Astrocyte (in vitro differentiated cells and primary cell): ENCODE measurements at regions not wholly inside any gene's neighbourhood (a gene's known extent, or its start where the extent isn't known, plus 50 kb on each side); places are given as distances from the start of the nearest gene placed in this dataset.

Experiments
- DNase-seq: peaks from one replicate; pipeline ENCODE4 v3.0.0-alpha.2; 2010; ENCODE audit warnings: low read depth
- FAIRE-seq: peaks from 2 replicates; lab custom pipeline; 2011; peaks lifted over from hg19 to GRCh38; lab: Jason Lieb, UNC
- H2AFZ ChIP-seq: 2 replicates; pipeline ENCODE4 v1.6.0; 2012; ENCODE audit warnings: low read depth, low read length, inconsistent platforms
- H3K27ac ChIP-seq: 2 replicates; pipeline ENCODE4 v1.5.1; 2011; ENCODE audit warnings: low read depth, low read length, inconsistent platforms
- H3K27me3 ChIP-seq: 2 replicates; pipeline ENCODE4 v1.6.0; 2011; ENCODE audit warnings: low read length, inconsistent platforms; ENCODE audit not compliant: insufficient read depth
- H3K36me3 ChIP-seq: 2 replicates; pipeline ENCODE4 v1.5.1; 2011; ENCODE audit warnings: low read length, inconsistent platforms; ENCODE audit not compliant: insufficient read depth
- H3K4me1 ChIP-seq: 2 replicates; pipeline ENCODE4 v1.5.1; 2011; ENCODE audit warnings: low read length, inconsistent platforms; ENCODE audit not compliant: insufficient read depth
- H3K4me2 ChIP-seq: 2 replicates; pipeline ENCODE4 v1.6.0; 2012; ENCODE audit warnings: low read length, inconsistent platforms
- H3K4me3 ChIP-seq: 2 replicates; pipeline ENCODE4 v1.5.1; 2011; ENCODE audit warnings: low read depth, mild to moderate bottlenecking, low read length, inconsistent platforms; ENCODE audit not compliant: insufficient read depth
- H3K79me2 ChIP-seq: 2 replicates; pipeline ENCODE4 v1.6.0; 2012; ENCODE audit warnings: mild to moderate bottlenecking, low read length, inconsistent platforms; ENCODE audit not compliant: insufficient read depth
- H3K9ac ChIP-seq: 2 replicates; pipeline ENCODE4 v1.6.0; 2012; ENCODE audit warnings: mild to moderate bottlenecking, low read length, inconsistent platforms
- H3K9me3 ChIP-seq: 2 replicates; pipeline ENCODE4 v1.5.1; 2012; ENCODE audit warnings: low read depth, mild to moderate bottlenecking, low read length, inconsistent platforms; ENCODE audit not compliant: insufficient read depth
- H4K20me1 ChIP-seq: 2 replicates; pipeline ENCODE4 v1.6.0; 2012; ENCODE audit warnings: low read length, inconsistent platforms; ENCODE audit not compliant: insufficient read depth
- H3K27ac Mint-ChIP-seq: one replicate; pipeline ENCODE4 v1.8.0; 2021; ENCODE audit warnings: mild to moderate bottlenecking, mixed read lengths; ENCODE audit not compliant: unreplicated experiment
- H3K27me3 Mint-ChIP-seq: one replicate; pipeline ENCODE4 v1.8.0; 2021; ENCODE audit warnings: low read depth, mixed read lengths; ENCODE audit not compliant: unreplicated experiment
- H3K36me3 Mint-ChIP-seq: one replicate; pipeline ENCODE4 v1.8.0; 2021; ENCODE audit warnings: low read depth, mixed read lengths; ENCODE audit not compliant: unreplicated experiment
- H3K4me1 Mint-ChIP-seq: one replicate; pipeline ENCODE4 v1.8.0; 2021; ENCODE audit warnings: low read depth, mixed read lengths; ENCODE audit not compliant: unreplicated experiment
- H3K4me3 Mint-ChIP-seq: one replicate; pipeline ENCODE4 v1.8.0; 2021; ENCODE audit warnings: mild to moderate bottlenecking, moderate library complexity, mixed read lengths; ENCODE audit not compliant: unreplicated experiment
- H3K9me3 Mint-ChIP-seq: one replicate; pipeline ENCODE4 v1.8.0; 2021; ENCODE audit warnings: mild to moderate bottlenecking, mixed read lengths; ENCODE audit not compliant: unreplicated experiment
- CTCF ChIP-seq: IDR thresholded peaks from 2 replicates; pipeline ENCODE4 v1.5.1; 2011; ENCODE audit warnings: low read depth, mild to moderate bottlenecking, inconsistent platforms, low read length, moderate library complexity; ENCODE audit not compliant: insufficient read depth
- EZH2 ChIP-seq: IDR thresholded peaks from 2 replicates; pipeline ENCODE4 v1.6.1; 2012; ENCODE audit warnings: mild to moderate bottlenecking, low read length, inconsistent platforms; ENCODE audit not compliant: insufficient read depth

GRCh38 chr9:129240581-129241211 is 62.6 kb upstream of the IER5L start:
- Histone ChIP-seq H3K79me2 (no peaks in the 10 kb centered on the region), H3K4me3 (no peak overlapping the region), H3K27ac (no peak overlapping the region), H3K27me3 (no peaks in the 10 kb centered on the region), H2AFZ (no peak overlapping the region), H3K4me2 (no peak overlapping the region), H3K9me3 (no peaks in the 10 kb centered on the region), H4K20me1 (no peaks in the 10 kb centered on the region), H3K9ac (no peak overlapping the region), H3K4me1 (peaks cover 14% of the 10 kb centered on the region), H3K36me3 (no peaks in the 10 kb centered on the region)
- Mint-ChIP-seq H3K27me3 (peaks cover 15% of the 10 kb centered on the region), H3K36me3 (no peaks in the 10 kb centered on the region), H3K4me1 (peaks cover 15% of the 10 kb centered on the region), H3K9me3 (peaks cover 2% of the 10 kb centered on the region), H3K27ac (no peak overlapping the region), H3K4me3 (no peak overlapping the region)
- FAIRE-seq (no peak), DNase-seq (no peak)
- TF ChIP-seq EZH2 (no peak), CTCF (no peak)

GRCh38 chr9:129239946-129240490 is 62.0 kb upstream of the IER5L start:
- Histone ChIP-seq H2AFZ (no peak overlapping the region), H3K27me3 (no peaks in the 10 kb centered on the region), H3K4me1 (peaks cover 9% of the 10 kb centered on the region), H3K4me2 (no peak overlapping the region), H3K4me3 (no peak overlapping the region), H3K27ac (no peak overlapping the region), H3K36me3 (no peaks in the 10 kb centered on the region), H3K79me2 (no peaks in the 10 kb centered on the region), H3K9me3 (no peaks in the 10 kb centered on the region), H3K9ac (no peak overlapping the region), H4K20me1 (no peaks in the 10 kb centered on the region)
- Mint-ChIP-seq H3K36me3 (no peaks in the 10 kb centered on the region), H3K4me3 (no peak overlapping the region), H3K4me1 (peaks cover 8% of the 10 kb centered on the region), H3K9me3 (peaks cover 2% of the 10 kb centered on the region), H3K27me3 (peaks cover 21% of the 10 kb centered on the region), H3K27ac (no peak overlapping the region)
- no peak for FAIRE-seq
- DNase-seq = no peak
- no peak for TF ChIP-seq EZH2
- TF ChIP-seq CTCF = no peak

GRCh38 chr9:129237803-129238202 is 59.7 kb upstream of the IER5L start:
- Histone ChIP-seq H3K9ac (no peak overlapping the region), H3K4me2 (peak overlapping the region; percentile 91), H3K27me3 (no peaks in the 10 kb centered on the region), H4K20me1 (no peaks in the 10 kb centered on the region), H3K4me1 (peaks cover 9% of the 10 kb centered on the region), H3K27ac (no peak overlapping the region), H2AFZ (no peak overlapping the region), H3K79me2 (no peaks in the 10 kb centered on the region), H3K9me3 (peaks cover 8% of the 10 kb centered on the region), H3K4me3 (no peak overlapping the region), H3K36me3 (no peaks in the 10 kb centered on the region)
- H3K36me3 Mint-ChIP-seq = peaks cover 4% of the 10 kb centered on the region
- DNase-seq (no peak), FAIRE-seq (no peak)
- H3K4me3 Mint-ChIP-seq = no peak overlapping the region
- no peak for TF ChIP-seq EZH2
- no peak for TF ChIP-seq CTCF
- peaks cover 6% of the 10 kb centered on the region for H3K4me1 Mint-ChIP-seq
- H3K9me3 Mint-ChIP-seq = peaks cover 12% of the 10 kb centered on the region
- H3K27ac Mint-ChIP-seq = no peak overlapping the region
- H3K27me3 Mint-ChIP-seq = peaks cover 18% of the 10 kb centered on the region
